Astrocyte (in vitro differentiated cells and primary cell): ENCODE measurements at regions not wholly inside any gene's neighbourhood (a gene's known extent, or its start where the extent isn't known, plus 50 kb on each side); places are given as distances from the start of the nearest gene placed in this dataset.

Experiments
- DNase-seq: peaks from one replicate; pipeline ENCODE4 v3.0.0-alpha.2; 2010; ENCODE audit warnings: low read depth
- FAIRE-seq: peaks from 2 replicates; lab custom pipeline; 2011; peaks lifted over from hg19 to GRCh38; lab: Jason Lieb, UNC
- H2AFZ ChIP-seq: 2 replicates; pipeline ENCODE4 v1.6.0; 2012; ENCODE audit warnings: low read depth, low read length, inconsistent platforms
- H3K27ac ChIP-seq: 2 replicates; pipeline ENCODE4 v1.5.1; 2011; ENCODE audit warnings: low read depth, low read length, inconsistent platforms
- H3K27me3 ChIP-seq: 2 replicates; pipeline ENCODE4 v1.6.0; 2011; ENCODE audit warnings: low read length, inconsistent platforms; ENCODE audit not compliant: insufficient read depth
- H3K36me3 ChIP-seq: 2 replicates; pipeline ENCODE4 v1.5.1; 2011; ENCODE audit warnings: low read length, inconsistent platforms; ENCODE audit not compliant: insufficient read depth
- H3K4me1 ChIP-seq: 2 replicates; pipeline ENCODE4 v1.5.1; 2011; ENCODE audit warnings: low read length, inconsistent platforms; ENCODE audit not compliant: insufficient read depth
- H3K4me2 ChIP-seq: 2 replicates; pipeline ENCODE4 v1.6.0; 2012; ENCODE audit warnings: low read length, inconsistent platforms
- H3K4me3 ChIP-seq: 2 replicates; pipeline ENCODE4 v1.5.1; 2011; ENCODE audit warnings: low read depth, mild to moderate bottlenecking, low read length, inconsistent platforms; ENCODE audit not compliant: insufficient read depth
- H3K79me2 ChIP-seq: 2 replicates; pipeline ENCODE4 v1.6.0; 2012; ENCODE audit warnings: mild to moderate bottlenecking, low read length, inconsistent platforms; ENCODE audit not compliant: insufficient read depth
- H3K9ac ChIP-seq: 2 replicates; pipeline ENCODE4 v1.6.0; 2012; ENCODE audit warnings: mild to moderate bottlenecking, low read length, inconsistent platforms
- H3K9me3 ChIP-seq: 2 replicates; pipeline ENCODE4 v1.5.1; 2012; ENCODE audit warnings: low read depth, mild to moderate bottlenecking, low read length, inconsistent platforms; ENCODE audit not compliant: insufficient read depth
- H4K20me1 ChIP-seq: 2 replicates; pipeline ENCODE4 v1.6.0; 2012; ENCODE audit warnings: low read length, inconsistent platforms; ENCODE audit not compliant: insufficient read depth
- H3K27ac Mint-ChIP-seq: one replicate; pipeline ENCODE4 v1.8.0; 2021; ENCODE audit warnings: mild to moderate bottlenecking, mixed read lengths; ENCODE audit not compliant: unreplicated experiment
- H3K27me3 Mint-ChIP-seq: one replicate; pipeline ENCODE4 v1.8.0; 2021; ENCODE audit warnings: low read depth, mixed read lengths; ENCODE audit not compliant: unreplicated experiment
- H3K36me3 Mint-ChIP-seq: one replicate; pipeline ENCODE4 v1.8.0; 2021; ENCODE audit warnings: low read depth, mixed read lengths; ENCODE audit not compliant: unreplicated experiment
- H3K4me1 Mint-ChIP-seq: one replicate; pipeline ENCODE4 v1.8.0; 2021; ENCODE audit warnings: low read depth, mixed read lengths; ENCODE audit not compliant: unreplicated experiment
- H3K4me3 Mint-ChIP-seq: one replicate; pipeline ENCODE4 v1.8.0; 2021; ENCODE audit warnings: mild to moderate bottlenecking, moderate library complexity, mixed read lengths; ENCODE audit not compliant: unreplicated experiment
- H3K9me3 Mint-ChIP-seq: one replicate; pipeline ENCODE4 v1.8.0; 2021; ENCODE audit warnings: mild to moderate bottlenecking, mixed read lengths; ENCODE audit not compliant: unreplicated experiment
- EZH2 ChIP-seq: IDR thresholded peaks from 2 replicates; pipeline ENCODE4 v1.6.1; 2012; ENCODE audit warnings: mild to moderate bottlenecking, low read length, inconsistent platforms; ENCODE audit not compliant: insufficient read depth
- TF ChIP-seq, protein P1 (sequence below): IDR thresholded peaks from 2 replicates; pipeline ENCODE4 v1.5.1; 2011; ENCODE audit warnings: low read depth, mild to moderate bottlenecking, inconsistent platforms, low read length, moderate library complexity; ENCODE audit not compliant: insufficient read depth

DNA sequence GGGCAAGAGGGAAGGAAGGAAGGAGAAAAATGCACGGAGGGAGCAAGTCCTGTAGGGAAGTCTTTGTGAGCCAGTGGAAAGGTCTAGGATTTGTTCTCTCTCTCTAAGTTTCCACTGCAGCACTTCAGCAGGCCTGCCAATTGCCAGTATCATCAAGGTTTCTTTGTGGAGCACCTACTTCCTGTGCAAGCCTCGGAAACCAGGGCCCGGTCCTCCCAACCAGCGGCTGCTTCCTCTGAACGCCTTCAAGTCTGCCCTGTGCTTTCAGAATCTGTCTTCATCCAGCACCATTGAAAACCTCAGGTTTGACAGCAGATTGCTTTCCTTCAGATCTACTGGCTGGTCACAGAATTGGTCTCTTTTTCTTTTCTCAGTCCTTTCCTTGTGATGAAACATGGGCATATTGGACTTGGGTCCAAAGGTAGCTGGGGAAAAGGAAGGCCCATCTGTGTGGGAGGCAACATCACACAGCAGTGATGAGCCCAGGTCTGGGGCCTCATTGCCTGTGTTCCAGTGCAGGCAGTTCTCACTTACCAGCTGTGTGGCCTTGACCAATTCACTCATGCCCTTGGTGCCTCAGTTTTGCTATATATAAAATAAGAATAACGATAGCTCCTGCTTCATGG, 144.5 kb downstream of the SEC16B start:
- no peaks in the 10 kb centered on the region for H3K36me3 ChIP-seq
- peaks cover 39% of the 10 kb centered on the region for H3K27me3 Mint-ChIP-seq
- H3K79me2 ChIP-seq: no peaks in the 10 kb centered on the region
- no peak overlapping the region for H3K4me3 ChIP-seq
- H3K4me2 ChIP-seq: no peak overlapping the region
- no peak overlapping the region for H3K4me3 Mint-ChIP-seq
- H3K9ac ChIP-seq: no peak overlapping the region
- H3K9me3 Mint-ChIP-seq: peaks cover 3% of the 10 kb centered on the region
- H4K20me1 ChIP-seq: no peaks in the 10 kb centered on the region
- H3K4me1 ChIP-seq: no peaks in the 10 kb centered on the region
- peak overlapping the region; percentile 5 for H3K27ac Mint-ChIP-seq
- no peak for FAIRE-seq
- no peak for DNase-seq
- no peaks in the 10 kb centered on the region for H3K4me1 Mint-ChIP-seq
- H2AFZ ChIP-seq: no peak overlapping the region
- H3K27me3 ChIP-seq: peaks cover 5% of the 10 kb centered on the region
- no peak overlapping the region for H3K27ac ChIP-seq
- H3K9me3 ChIP-seq: no peaks in the 10 kb centered on the region
- TF ChIP-seq, protein P1, sequence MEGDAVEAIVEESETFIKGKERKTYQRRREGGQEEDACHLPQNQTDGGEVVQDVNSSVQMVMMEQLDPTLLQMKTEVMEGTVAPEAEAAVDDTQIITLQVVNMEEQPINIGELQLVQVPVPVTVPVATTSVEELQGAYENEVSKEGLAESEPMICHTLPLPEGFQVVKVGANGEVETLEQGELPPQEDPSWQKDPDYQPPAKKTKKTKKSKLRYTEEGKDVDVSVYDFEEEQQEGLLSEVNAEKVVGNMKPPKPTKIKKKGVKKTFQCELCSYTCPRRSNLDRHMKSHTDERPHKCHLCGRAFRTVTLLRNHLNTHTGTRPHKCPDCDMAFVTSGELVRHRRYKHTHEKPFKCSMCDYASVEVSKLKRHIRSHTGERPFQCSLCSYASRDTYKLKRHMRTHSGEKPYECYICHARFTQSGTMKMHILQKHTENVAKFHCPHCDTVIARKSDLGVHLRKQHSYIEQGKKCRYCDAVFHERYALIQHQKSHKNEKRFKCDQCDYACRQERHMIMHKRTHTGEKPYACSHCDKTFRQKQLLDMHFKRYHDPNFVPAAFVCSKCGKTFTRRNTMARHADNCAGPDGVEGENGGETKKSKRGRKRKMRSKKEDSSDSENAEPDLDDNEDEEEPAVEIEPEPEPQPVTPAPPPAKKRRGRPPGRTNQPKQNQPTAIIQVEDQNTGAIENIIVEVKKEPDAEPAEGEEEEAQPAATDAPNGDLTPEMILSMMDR: no peak
- no peak for TF ChIP-seq EZH2
- no peaks in the 10 kb centered on the region for H3K36me3 Mint-ChIP-seq

DNA sequence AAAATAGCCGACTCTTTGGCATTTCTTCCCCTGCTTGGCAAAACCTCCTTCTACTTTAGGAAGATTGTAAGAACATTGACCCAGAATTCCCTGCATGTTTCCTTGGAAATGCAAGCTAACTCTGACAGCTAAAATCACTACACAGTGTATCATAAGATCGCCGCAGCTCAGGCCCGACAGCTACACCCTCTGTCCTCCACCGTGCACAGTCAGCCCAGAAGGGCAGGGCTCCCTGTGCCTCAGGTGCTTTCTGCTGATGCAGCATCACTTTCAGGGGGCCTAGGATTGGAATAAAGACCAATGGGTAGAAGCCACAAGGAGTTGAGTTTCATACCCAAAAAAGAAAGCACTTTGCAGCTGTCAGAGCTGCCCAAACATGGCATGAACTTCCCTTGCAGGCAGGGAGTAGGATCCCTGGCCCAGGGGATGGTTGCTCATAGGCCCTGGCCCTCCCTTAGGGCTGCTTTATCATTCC, 145.3 kb downstream of the SEC16B start:
- no peak overlapping the region for H3K27ac Mint-ChIP-seq

More for the DNA sequence above, 145.3 kb downstream of the SEC16B start:
- H3K27me3 ChIP-seq: peaks cover 5% of the 10 kb centered on the region
- Mint-ChIP-seq H3K36me3 (no peaks in the 10 kb centered on the region), H3K4me1 (no peaks in the 10 kb centered on the region), H3K9me3 (peaks cover 3% of the 10 kb centered on the region), H3K4me3 (no peak overlapping the region), H3K27me3 (peaks cover 42% of the 10 kb centered on the region)
- no peak overlapping the region for H3K4me3 ChIP-seq
- no peak overlapping the region for H3K9ac ChIP-seq
- no peaks in the 10 kb centered on the region for H3K9me3 ChIP-seq
- no peak overlapping the region for H3K27ac ChIP-seq
- H2AFZ ChIP-seq: no peak overlapping the region
- H3K4me1 ChIP-seq: no peaks in the 10 kb centered on the region
- H4K20me1 ChIP-seq: no peaks in the 10 kb centered on the region
- FAIRE-seq: no peak
- DNase-seq: no peak
- no peak for TF ChIP-seq EZH2
- TF ChIP-seq, protein P1: no peak
- H3K36me3 ChIP-seq: no peaks in the 10 kb centered on the region
- H3K4me2 ChIP-seq: no peak overlapping the region
- no peaks in the 10 kb centered on the region for H3K79me2 ChIP-seq
